H1 (cell line): ENCODE measurements at regions not wholly inside any gene's neighbourhood (a gene's known extent, or its start where the extent isn't known, plus 50 kb on each side); places are given as distances from the start of the nearest gene placed in this dataset.

ENCODE experiments used
- CTCF ChIA-PET: fragments of 300-600 bp; sonication (Branson Sonifier 250); formaldehyde crosslinking; loops from one replicate; lab custom pipeline; 2021; ENCODE audit not compliant: partially characterized antibody; lab: Charles Lee
- POLR2A ChIA-PET: fragments of 300-600 bp; sonication (Branson Sonifier 250); formaldehyde crosslinking; loops from one replicate; lab custom pipeline; 2021; ENCODE audit warnings: inconsistent platforms; ENCODE audit not compliant: partially characterized antibody; lab: Charles Lee
- DNase-seq, 2 experiments: peaks; one replicate each; pipeline versions ENCODE4 v3.0.0 to v3.0.0-alpha.2; 2010 to 2022; ENCODE audit warnings: low spot score in 2 of 2, low read depth in 1 of 2, mixed read lengths in 1 of 2
- FAIRE-seq: peaks from 2 replicates; lab custom pipeline; 2011; peaks lifted over from hg19 to GRCh38; lab: Jason Lieb, UNC
- H2AFZ ChIP-seq: 2 replicates; pipeline ENCODE4 v1.8.1; 2012; ENCODE audit warnings: low read length, inconsistent platforms
- H2AK5ac ChIP-seq: 2 replicates; pipeline ENCODE4 v1.6.1; 2013; ENCODE audit warnings: low read depth, low read length
- H2BK120ac ChIP-seq: replicated peaks from 2 replicates; pipeline ENCODE3; 2013; ENCODE audit warnings: low read depth, low read length, inconsistent platforms
- H2BK12ac ChIP-seq: 2 replicates; pipeline ENCODE4 v1.6.1; 2013; ENCODE audit warnings: low read depth, low read length
- H2BK15ac ChIP-seq: 2 replicates; pipeline ENCODE4 v1.6.1; 2013; ENCODE audit warnings: low read length
- H2BK20ac ChIP-seq: 2 replicates; pipeline ENCODE4 v1.6.1; 2013; ENCODE audit warnings: low read length
- H2BK5ac ChIP-seq: 2 replicates; pipeline ENCODE4 v1.6.1; 2013; ENCODE audit warnings: low read depth, low read length
- H3K14ac ChIP-seq: 2 replicates; pipeline ENCODE4 v1.6.1; 2013; ENCODE audit warnings: inconsistent platforms; ENCODE audit not compliant: insufficient read length
- H3K18ac ChIP-seq: 2 replicates; pipeline ENCODE4 v1.6.1; 2013; ENCODE audit warnings: low read length; ENCODE audit errors: extremely low read depth
- H3K23ac ChIP-seq: 2 replicates; pipeline ENCODE4 v1.6.1; 2013; ENCODE audit warnings: inconsistent platforms; ENCODE audit not compliant: insufficient read length
- H3K23me2 ChIP-seq: 2 replicates; pipeline ENCODE4 v1.6.1; 2013; ENCODE audit warnings: low read depth, low read length
- H3K27ac ChIP-seq: 2 replicates; pipeline ENCODE4 v1.6.1; 2011; ENCODE audit warnings: low read depth, low read length, inconsistent platforms
- H3K27me3 ChIP-seq, 4 experiments: replicated peaks in 1 of 4; 1 replicate in 1 of 4; 2 replicates in 3 of 4; pipeline versions ENCODE4 v1.6.1 to v1.8.1; 2011 to 2013; ENCODE audit warnings: low read length in 3 of 4, mild to moderate bottlenecking in 3 of 4, inconsistent platforms in 2 of 4, mixed read lengths in 2 of 4, moderate library complexity in 1 of 4; ENCODE audit not compliant: control insufficient read depth in 3 of 4, insufficient read depth in 3 of 4; ENCODE audit errors: extremely low read depth in 1 of 4
- H3K36me3 ChIP-seq, 4 experiments: 2 replicates each; pipeline versions ENCODE4 v1.6.1 to v1.8.1; 2011 to 2013; ENCODE audit warnings: mild to moderate bottlenecking in 4 of 4, low read length in 3 of 4, moderate library complexity in 2 of 4, control low read depth in 1 of 4, inconsistent platforms in 1 of 4; ENCODE audit not compliant: insufficient read depth in 4 of 4, control insufficient read depth in 2 of 4
- H3K4ac ChIP-seq: replicated peaks from 2 replicates; pipeline ENCODE3; 2013; ENCODE audit warnings: low read length, low read depth, mixed read lengths, inconsistent platforms; ENCODE audit not compliant: insufficient read length
- H3K4me1 ChIP-seq, 4 experiments: replicated peaks in 1 of 4; 1 replicate in 1 of 4; 2 replicates in 3 of 4; pipeline versions ENCODE4 v1.6.1 to v1.8.1; 2011 to 2013; ENCODE audit warnings: low read length in 3 of 4, inconsistent platforms in 2 of 4, mixed read lengths in 1 of 4; ENCODE audit not compliant: insufficient read depth in 4 of 4, control insufficient read depth in 3 of 4
- H3K4me2 ChIP-seq, 2 experiments: 2 replicates each; pipeline versions ENCODE4 v1.6.1 to v1.8.1; 2011 to 2013; ENCODE audit warnings: low read depth in 2 of 2, low read length in 2 of 2, control low read depth in 1 of 2, inconsistent platforms in 1 of 2, mild to moderate bottlenecking in 1 of 2; ENCODE audit not compliant: insufficient read depth in 1 of 2
- H3K4me3 ChIP-seq, 4 experiments: fragments of 200-600, 300-600 bp in 1 of 4; sonication (generic), shearing (Covaris generic), sonication (Bioruptor Twin) in 1 of 4; 2 replicates each; pipeline versions ENCODE4 v1.5.1 to v1.8.1; 2011 to 2016; ENCODE audit warnings: low read length in 4 of 4, low read depth in 3 of 4, control low read depth in 2 of 4, inconsistent platforms in 2 of 4, mild to moderate bottlenecking in 2 of 4, mixed read lengths in 1 of 4, moderate library complexity in 1 of 4; ENCODE audit not compliant: insufficient read depth in 2 of 4; ENCODE audit errors: extremely low read depth in 1 of 4
- H3K56ac ChIP-seq: replicated peaks from 2 replicates; pipeline ENCODE3; 2013; ENCODE audit warnings: low read depth, mild to moderate bottlenecking, mixed read lengths, low read length, inconsistent platforms; ENCODE audit not compliant: insufficient read length
- H3K79me1 ChIP-seq: 2 replicates; pipeline ENCODE4 v1.6.1; 2013; ENCODE audit warnings: low read depth, low read length, control low read depth
- H3K79me2 ChIP-seq, 2 experiments: 2 replicates each; pipeline versions ENCODE4 v1.6.1 to v1.8.1; 2012 to 2013; ENCODE audit warnings: low read length in 2 of 2, mild to moderate bottlenecking in 2 of 2, inconsistent platforms in 1 of 2; ENCODE audit not compliant: insufficient read depth in 2 of 2, control insufficient read depth in 1 of 2
- H3K9ac ChIP-seq, 4 experiments: replicated peaks in 1 of 4; 1 replicate in 1 of 4; 2 replicates in 3 of 4; pipeline versions ENCODE4 v1.6.1 to v1.8.1; 2011 to 2013; ENCODE audit warnings: low read depth in 3 of 4, low read length in 3 of 4, control low read depth in 2 of 4, mild to moderate bottlenecking in 2 of 4, moderate library complexity in 2 of 4, inconsistent platforms in 1 of 4; ENCODE audit errors: extremely low read depth in 1 of 4
- H3K9me3 ChIP-seq, 2 experiments: 2 replicates each; pipeline versions ENCODE4 v1.6.1 to v1.8.1; 2012 to 2013; ENCODE audit warnings: mild to moderate bottlenecking in 2 of 2, moderate library complexity in 2 of 2, control low read depth in 1 of 2, inconsistent platforms in 1 of 2, low read depth in 1 of 2, low read length in 1 of 2, mixed read lengths in 1 of 2; ENCODE audit not compliant: insufficient read depth in 2 of 2
- H4K20me1 ChIP-seq, 2 experiments: replicated peaks in 1 of 2; 2 replicates each; pipeline versions ENCODE3 to v1.8.1; 2011 to 2013; ENCODE audit warnings: inconsistent platforms in 2 of 2, low read length in 2 of 2, mild to moderate bottlenecking in 1 of 2; ENCODE audit not compliant: insufficient read depth in 2 of 2, control insufficient read depth in 1 of 2
- H4K5ac ChIP-seq: 2 replicates; pipeline ENCODE4 v1.6.1; 2013; ENCODE audit warnings: low read length, low read depth, mixed read lengths, inconsistent platforms; ENCODE audit not compliant: insufficient read length
- H4K8ac ChIP-seq: 2 replicates; pipeline ENCODE4 v1.8.0; 2013; ENCODE audit warnings: mild to moderate bottlenecking, moderate library complexity, low read length, inconsistent platforms; ENCODE audit not compliant: insufficient read depth; ENCODE audit errors: extremely low read depth
- H4K91ac ChIP-seq: replicated peaks from 2 replicates; pipeline ENCODE3; 2013; ENCODE audit warnings: low read length, mixed read lengths, inconsistent platforms; ENCODE audit not compliant: insufficient read length
- BACH1 ChIP-seq: IDR thresholded peaks from 2 replicates; pipeline ENCODE4 v1.6.1; 2012; ENCODE audit warnings: low read length, improper control_type of control experiment
- CBX8 ChIP-seq: fragments of 300-800, 300-1000 bp; sonication (generic); IDR thresholded peaks from 2 replicates; pipeline ENCODE4 v1.7.1; 2016; ENCODE audit warnings: low read depth, low read length, borderline replicate concordance
- CTCF ChIP-seq, 3 experiments: IDR thresholded peaks; 1 replicate in 2 of 3; 2 replicates in 1 of 3; pipeline versions ENCODE4 v1.5.1 to v1.6.1; 2011; ENCODE audit warnings: low read length in 3 of 3, mild to moderate bottlenecking in 3 of 3, inconsistent platforms in 2 of 3, low read depth in 1 of 3, moderate library complexity in 1 of 3; ENCODE audit not compliant: insufficient read depth in 1 of 3; ENCODE audit errors: control extremely low read depth in 1 of 3
- EGR1 ChIP-seq: IDR thresholded peaks from 2 replicates; pipeline ENCODE4 v1.6.1; 2011; ENCODE audit warnings: low read depth, low read length, borderline replicate concordance
- EZH2 ChIP-seq: fragments of 200-600 bp; sonication (generic); IDR thresholded peaks from 2 replicates; pipeline ENCODE4 v1.7.1; 2012; ENCODE audit warnings: low read depth, mild to moderate bottlenecking, moderate library complexity, low read length, inconsistent platforms; ENCODE audit not compliant: severe bottlenecking
- KDM1A ChIP-seq: fragments of 200-600, 300-600 bp; sonication (generic); IDR thresholded peaks from 2 replicates; pipeline ENCODE4 v1.7.1; 2016; ENCODE audit warnings: mild to moderate bottlenecking, low read length, borderline replicate concordance
- KDM4A ChIP-seq: IDR thresholded peaks from one replicate; pipeline ENCODE4 v1.7.1; 2012; ENCODE audit warnings: low read depth, mild to moderate bottlenecking, moderate library complexity, low read length, inconsistent platforms; ENCODE audit not compliant: severe bottlenecking
- POU5F1 ChIP-seq: IDR thresholded peaks from 2 replicates; pipeline ENCODE4 v1.6.1; 2011; ENCODE audit warnings: low read depth, mild to moderate bottlenecking, low read length, moderate library complexity
- RBBP5 ChIP-seq: IDR thresholded peaks from 2 replicates; pipeline ENCODE4 v1.7.1; 2012; ENCODE audit warnings: low read depth, mild to moderate bottlenecking, inconsistent platforms, low read length, moderate library complexity, borderline replicate concordance
- TAF7 ChIP-seq: optimal IDR thresholded peaks from 2 replicates; pipeline ENCODE3; 2011; ENCODE audit warnings: low read depth, mild to moderate bottlenecking, inconsistent platforms, low read length, moderate library complexity, borderline replicate concordance
- TCF12 ChIP-seq: IDR thresholded peaks from 2 replicates; pipeline ENCODE4 v1.6.1; 2011; ENCODE audit warnings: low read depth, mild to moderate bottlenecking, low read length
- TEAD4 ChIP-seq: IDR thresholded peaks from 2 replicates; pipeline ENCODE4 v1.6.1; 2012; ENCODE audit warnings: low read depth, low read length, inconsistent platforms, mixed read lengths
- YY1 ChIP-seq: IDR thresholded peaks from 2 replicates; pipeline ENCODE4 v1.6.1; 2011; ENCODE audit warnings: low read depth, mild to moderate bottlenecking, low read length

DNA sequence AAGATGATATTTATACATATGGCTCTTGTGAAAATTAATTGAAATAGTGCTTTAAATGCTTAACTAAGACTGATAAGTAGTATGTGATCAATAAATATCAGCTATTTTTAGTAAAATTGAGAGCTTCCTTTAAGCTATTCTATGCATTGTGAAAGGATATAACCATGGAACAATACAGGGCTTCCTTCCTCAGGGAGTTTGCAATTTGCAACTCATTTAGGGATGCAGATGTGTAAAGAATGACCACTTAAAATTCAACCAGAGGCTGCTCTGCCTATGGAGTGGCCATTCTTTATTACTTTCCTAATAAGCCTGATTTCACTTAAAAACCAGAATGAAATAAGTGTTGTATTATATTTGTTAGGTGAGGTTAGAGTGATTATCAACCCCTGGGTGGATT is 103.2 kb upstream of the PRICKLE1 start:
- no peak overlapping the region for H3K56ac ChIP-seq
- H3K14ac ChIP-seq: no peak overlapping the region
- H2AK5ac ChIP-seq: no peak overlapping the region
- no peak overlapping the region for H3K27ac ChIP-seq
- no peak overlapping the region for H3K18ac ChIP-seq
- no peaks in the 10 kb centered on the region for H3K36me3 ChIP-seq
- H2BK20ac ChIP-seq: no peak overlapping the region
- no peak overlapping the region for H2BK5ac ChIP-seq
- H3K4me3 ChIP-seq: no peak overlapping the region; a peak in 1 of 8 replicates
- H4K20me1 ChIP-seq: no peaks in the 10 kb centered on the region
- no peak overlapping the region for H3K4ac ChIP-seq
- H3K23ac ChIP-seq: no peak overlapping the region
- H3K9ac ChIP-seq: no peak overlapping the region
- CTCF ChIA-PET: no interaction called here
- H4K5ac ChIP-seq: no peak overlapping the region
- no peak overlapping the region for H4K8ac ChIP-seq
- H2AFZ ChIP-seq: no peak overlapping the region
- no peak overlapping the region for H4K91ac ChIP-seq
- no peaks in the 10 kb centered on the region for H3K79me2 ChIP-seq
- H2BK120ac ChIP-seq: no peak overlapping the region
- no peaks in the 10 kb centered on the region for H3K23me2 ChIP-seq
- DNase-seq (no peak), FAIRE-seq (no peak)
- no peaks in the 10 kb centered on the region; a peak in 1 of 4 replicates for H3K9me3 ChIP-seq
- H3K27me3 ChIP-seq: no peaks in the 10 kb centered on the region
- no peak overlapping the region for H3K4me2 ChIP-seq
- H2BK12ac ChIP-seq: no peak overlapping the region
- H3K4me1 ChIP-seq: peaks cover 0 to 3% (median 0%) of the 10 kb centered on the region in 4 experiments; a peak in 2 of 7 replicates
- POLR2A ChIA-PET: no interaction called here
- no peak overlapping the region for H2BK15ac ChIP-seq
- H3K79me1 ChIP-seq: no peaks in the 10 kb centered on the region; the same call in 1 of the 2 replicates
- TF ChIP-seq POU5F1: no peak
- no peak for TF ChIP-seq EGR1
- TF ChIP-seq BACH1: no peak
- TF ChIP-seq KDM4A: no peak
- TF ChIP-seq TEAD4: no peak
- no peak for TF ChIP-seq TCF12
- no peak for TF ChIP-seq CBX8
- TF ChIP-seq EZH2: no peak
- TF ChIP-seq YY1: no peak
- TF ChIP-seq TAF7: no peak
- no peak for TF ChIP-seq RBBP5
- TF ChIP-seq CTCF (IDR thresholded peaks at IDR 0.05; ENCODE audit: control extremely low read depth in 1 of 3, insufficient read depth in 1 of 3, low read depth in 1 of 3, low read length in 3 of 3): no peak
- TF ChIP-seq KDM1A: no peak
